ENCODE measurements at regions not wholly inside any gene's neighbourhood (a gene's known extent, or its start where the extent isn't known, plus 50 kb on each side); places are given as distances from the start of the nearest gene placed in this dataset.
"Not testable (repeated sequence)": the region's sequence is repeated elsewhere in the genome, so short reads cannot be mapped to it uniquely, and the experiment has no call there.

DNA sequence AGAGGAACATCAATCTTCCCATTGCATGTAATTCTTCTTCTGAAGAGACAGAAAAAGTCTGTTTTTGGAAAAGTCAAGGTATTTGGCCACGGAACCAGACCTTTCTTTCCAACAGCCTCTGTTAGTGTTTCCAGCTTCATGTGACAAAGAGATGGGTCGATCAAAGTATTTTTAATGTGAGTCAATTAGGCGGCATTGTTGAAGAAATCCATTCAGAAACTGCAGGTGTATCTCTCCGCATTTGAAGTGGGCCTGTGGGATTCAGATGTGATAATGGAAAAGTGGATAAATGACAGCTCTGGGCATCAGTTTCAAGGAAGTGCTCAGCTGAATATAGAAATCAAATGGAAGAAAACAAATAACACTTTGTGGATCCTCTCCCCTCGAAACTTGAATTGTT is 143.1 kb upstream of the CHL1 start:
- ATAC-seq; H3K79me2 ChIP-seq (ENCODE audit: control insufficient read depth, insufficient read depth, low read length); H3K9ac ChIP-seq (ENCODE audit: insufficient read depth in 1 of 2, low read depth in 2 of 2, low read length in 2 of 2); FAIRE-seq; H3K9me3 ChIP-seq (replicated peaks; ENCODE audit: control insufficient read depth, insufficient read depth, low read depth, low read length); H3K9me1 ChIP-seq (ENCODE audit: control insufficient read depth, insufficient read depth, low read length); H3K4me1 ChIP-seq (replicated peaks in 1 of 2; ENCODE audit: control insufficient read depth in 2 of 2, insufficient read depth in 2 of 2, low read length in 2 of 2); H3K4me3 ChIP-seq; H3K27ac ChIP-seq (ENCODE audit: extremely low read depth, low read depth, low read length); intact Hi-C loops (cut with micrococcal nuclease); in situ Hi-C loops (cut with MboI); H4K20me1 ChIP-seq (replicated peaks; ENCODE audit: control insufficient read depth, insufficient read depth, low read length); POLR2A ChIA-PET; DNase-seq (ENCODE audit: extremely low read depth in 1 of 4, low spot score in 3 of 4); CTCF ChIA-PET (ENCODE audit: low intra/inter-chr PET ratio); BruUV-seq (replicated peaks); H2AFZ ChIP-seq (ENCODE audit: low read depth, low read length); H3K36me3 ChIP-seq (ENCODE audit: control insufficient read depth, insufficient read depth, low read length); H3K27me3 ChIP-seq (ENCODE audit: control insufficient read depth in 2 of 2, insufficient read depth in 2 of 2, low read length in 2 of 2); H3K4me2 ChIP-seq (ENCODE audit: insufficient read depth, low read length): not testable (repeated sequence)
- 0% methylated on average over 5 of the region's 5 CpGs for WGBS (ENCODE audit: insufficient coverage, low coverage, missing lambda C conversion rate)

DNA sequence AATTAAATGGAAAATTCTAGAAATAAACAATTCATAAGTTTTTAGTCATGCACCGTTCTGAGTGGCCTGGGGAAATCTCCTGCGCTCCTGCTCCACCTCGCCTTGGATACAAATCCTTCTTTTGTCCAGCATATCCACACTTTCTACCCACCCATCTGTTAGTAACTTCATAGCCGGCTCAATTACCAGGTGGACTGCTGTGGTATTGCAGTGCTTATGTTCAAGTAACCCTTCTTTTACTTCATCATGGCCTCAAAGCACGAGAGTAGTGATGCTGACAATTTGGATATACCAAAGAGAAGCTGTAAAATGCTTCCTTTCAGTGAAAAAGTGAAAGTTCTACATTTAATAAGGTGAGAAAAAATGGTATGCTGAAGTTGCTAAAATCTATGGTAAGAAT is 142.3 kb upstream of the CHL1 start:
- FAIRE-seq (no peak), ATAC-seq (no peak), DNase-seq (ENCODE audit: extremely low read depth in 1 of 4, low spot score in 3 of 4) (no peak)
- H3K36me3 ChIP-seq (ENCODE audit: control insufficient read depth, insufficient read depth, low read length): no peaks in the 10 kb centered on the region
- no peak overlapping the region for H3K4me2 ChIP-seq (ENCODE audit: insufficient read depth, low read length)
- H3K4me3 ChIP-seq: no peak overlapping the region
- no peaks in the 10 kb centered on the region for H3K9me1 ChIP-seq (ENCODE audit: control insufficient read depth, insufficient read depth, low read length)
- no peak overlapping the region for H2AFZ ChIP-seq (ENCODE audit: low read depth, low read length)
- no peak overlapping the region for H3K9ac ChIP-seq (ENCODE audit: insufficient read depth in 1 of 2, low read depth in 2 of 2, low read length in 2 of 2)
- ChIA-PET CTCF (ENCODE audit: low intra/inter-chr PET ratio) (no interaction called here), POLR2A (no interaction called here)
- intact Hi-C loops (cut with micrococcal nuclease): no loop called here
- no TSS peak for BruUV-seq (replicated peaks)
- H3K27ac ChIP-seq (ENCODE audit: extremely low read depth, low read depth, low read length): no peak overlapping the region
- in situ Hi-C loops (cut with MboI): no loop called here
- no peaks in the 10 kb centered on the region for H3K27me3 ChIP-seq (ENCODE audit: control insufficient read depth in 2 of 2, insufficient read depth in 2 of 2, low read length in 2 of 2)
- no peaks in the 10 kb centered on the region for H4K20me1 ChIP-seq (replicated peaks; ENCODE audit: control insufficient read depth, insufficient read depth, low read length)
- 6% methylated on average over 5 of the region's 5 CpGs for WGBS (ENCODE audit: insufficient coverage, low coverage, missing lambda C conversion rate)
- no peaks in the 10 kb centered on the region; the same call in 1 of the 2 replicates for H3K9me3 ChIP-seq (replicated peaks; ENCODE audit: control insufficient read depth, insufficient read depth, low read depth, low read length)
- no peaks in the 10 kb centered on the region for H3K79me2 ChIP-seq (ENCODE audit: control insufficient read depth, insufficient read depth, low read length)
- no peaks in the 10 kb centered on the region for H3K4me1 ChIP-seq (replicated peaks in 1 of 2; ENCODE audit: control insufficient read depth in 2 of 2, insufficient read depth in 2 of 2, low read length in 2 of 2)
- TF ChIP-seq RBFOX2 (IDR thresholded peaks at IDR 0.05; ENCODE audit: low read depth, low read length): no peak
- TF ChIP-seq TEAD2 (tag; IDR thresholded peaks at IDR 0.05): no peak
- TF ChIP-seq COPS2 (conservative IDR thresholded peaks at IDR 0.05): no peak
- TF ChIP-seq ZNF174 (CRISPR knock-in tag; IDR thresholded peaks at IDR 0.05): no peak
- no peak for TF ChIP-seq CC2D1A (IDR thresholded peaks at IDR 0.05)
- no peak for TF ChIP-seq TGIF2 (CRISPR knock-in tag; IDR thresholded peaks at IDR 0.05)
- TF ChIP-seq ZNF79 (CRISPR knock-in tag; IDR thresholded peaks at IDR 0.05; ENCODE audit: low read depth): no peak
- TF ChIP-seq POLR2H (tag; IDR thresholded peaks at IDR 0.05; ENCODE audit: low read depth): no peak
- TF ChIP-seq ARID1B (IDR thresholded peaks at IDR 0.05): no peak
- TF ChIP-seq, protein P1, sequence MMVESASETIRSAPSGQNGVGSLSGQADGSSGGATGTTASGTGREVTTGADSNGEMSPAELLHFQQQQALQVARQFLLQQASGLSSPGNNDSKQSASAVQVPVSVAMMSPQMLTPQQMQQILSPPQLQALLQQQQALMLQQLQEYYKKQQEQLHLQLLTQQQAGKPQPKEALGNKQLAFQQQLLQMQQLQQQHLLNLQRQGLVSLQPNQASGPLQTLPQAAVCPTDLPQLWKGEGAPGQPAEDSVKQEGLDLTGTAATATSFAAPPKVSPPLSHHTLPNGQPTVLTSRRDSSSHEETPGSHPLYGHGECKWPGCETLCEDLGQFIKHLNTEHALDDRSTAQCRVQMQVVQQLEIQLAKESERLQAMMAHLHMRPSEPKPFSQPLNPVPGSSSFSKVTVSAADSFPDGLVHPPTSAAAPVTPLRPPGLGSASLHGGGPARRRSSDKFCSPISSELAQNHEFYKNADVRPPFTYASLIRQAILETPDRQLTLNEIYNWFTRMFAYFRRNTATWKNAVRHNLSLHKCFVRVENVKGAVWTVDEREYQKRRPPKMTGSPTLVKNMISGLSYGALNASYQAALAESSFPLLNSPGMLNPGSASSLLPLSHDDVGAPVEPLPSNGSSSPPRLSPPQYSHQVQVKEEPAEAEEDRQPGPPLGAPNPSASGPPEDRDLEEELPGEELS (CRISPR knock-in tag; IDR thresholded peaks at IDR 0.05; ENCODE audit: borderline replicate concordance): no peak
- TF ChIP-seq HMG20A (CRISPR knock-in tag; conservative IDR thresholded peaks at IDR 0.05): no peak
- TF ChIP-seq CREB3 (tag; conservative IDR thresholded peaks at IDR 0.05; ENCODE audit: low read depth): no peak
- no peak for TF ChIP-seq ARID3B (CRISPR knock-in tag; IDR thresholded peaks at IDR 0.05; ENCODE audit: borderline replicate concordance)

Measured in K562 (cell line).